ENCODE measurements at regions not wholly inside any gene's neighbourhood (a gene's known extent, or its start where the extent isn't known, plus 50 kb on each side); places are given as distances from the start of the nearest gene placed in this dataset.
"Not testable (repeated sequence)": the region's sequence is repeated elsewhere in the genome, so short reads cannot be mapped to it uniquely, and the experiment has no call there.

GRCh38 chr3:117856354-117856753 lies 1146.8 kb downstream of the TUSC7 start:
- intact Hi-C loops (cut with DNase I; ENCODE audit: low total_unique reads), result no loop called here
- TF ChIP-seq POLR2A (IDR thresholded peaks at IDR 0.05), result no peak
- TF ChIP-seq, protein P1, sequence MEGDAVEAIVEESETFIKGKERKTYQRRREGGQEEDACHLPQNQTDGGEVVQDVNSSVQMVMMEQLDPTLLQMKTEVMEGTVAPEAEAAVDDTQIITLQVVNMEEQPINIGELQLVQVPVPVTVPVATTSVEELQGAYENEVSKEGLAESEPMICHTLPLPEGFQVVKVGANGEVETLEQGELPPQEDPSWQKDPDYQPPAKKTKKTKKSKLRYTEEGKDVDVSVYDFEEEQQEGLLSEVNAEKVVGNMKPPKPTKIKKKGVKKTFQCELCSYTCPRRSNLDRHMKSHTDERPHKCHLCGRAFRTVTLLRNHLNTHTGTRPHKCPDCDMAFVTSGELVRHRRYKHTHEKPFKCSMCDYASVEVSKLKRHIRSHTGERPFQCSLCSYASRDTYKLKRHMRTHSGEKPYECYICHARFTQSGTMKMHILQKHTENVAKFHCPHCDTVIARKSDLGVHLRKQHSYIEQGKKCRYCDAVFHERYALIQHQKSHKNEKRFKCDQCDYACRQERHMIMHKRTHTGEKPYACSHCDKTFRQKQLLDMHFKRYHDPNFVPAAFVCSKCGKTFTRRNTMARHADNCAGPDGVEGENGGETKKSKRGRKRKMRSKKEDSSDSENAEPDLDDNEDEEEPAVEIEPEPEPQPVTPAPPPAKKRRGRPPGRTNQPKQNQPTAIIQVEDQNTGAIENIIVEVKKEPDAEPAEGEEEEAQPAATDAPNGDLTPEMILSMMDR (IDR thresholded peaks at IDR 0.05), result no peak
- 81 to 96% methylated on average over 1 of the region's 1 CpG for WGBS, 2 donors
- H3K4me3 ChIP-seq (ENCODE audit: low read depth, poor library complexity, severe bottlenecking), result no peak overlapping the region
- DNase-seq (ENCODE audit: low spot score in 2 of 2), result no peak

DNA sequence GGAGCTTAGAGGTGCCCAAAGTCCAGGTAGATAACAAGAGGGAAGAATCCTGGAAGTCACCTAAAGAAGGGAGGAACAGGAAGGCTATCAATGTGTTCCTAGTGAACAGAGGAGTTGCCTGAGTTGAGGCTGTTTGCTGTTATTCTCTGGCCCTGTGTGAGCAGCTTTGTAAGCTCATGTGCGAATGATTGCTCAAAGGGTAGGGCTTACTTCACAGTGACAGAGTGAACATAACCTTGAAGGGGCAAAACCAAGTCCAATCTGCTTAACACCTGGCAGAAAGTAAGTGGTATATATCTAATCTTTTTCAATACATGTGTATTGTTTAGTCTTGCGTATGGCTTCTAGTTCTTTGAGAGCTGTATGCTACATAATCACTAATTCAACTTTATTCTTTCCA lies 1153.6 kb downstream of the TUSC7 start:
- intact Hi-C loops (cut with DNase I; ENCODE audit: low total_unique reads), result no loop called here
- WGBS, 2 donors, result 92 to 98% methylated on average over 2 of the region's 2 CpGs
- no peak for TF ChIP-seq POLR2A (IDR thresholded peaks at IDR 0.05)
- TF ChIP-seq, protein P1 (IDR thresholded peaks at IDR 0.05), result no peak
- no peak for DNase-seq (ENCODE audit: low spot score in 2 of 2)
- no peak overlapping the region for H3K4me3 ChIP-seq (ENCODE audit: low read depth, poor library complexity, severe bottlenecking)

GRCh38 chr3:117865338-117865737 lies 1155.8 kb downstream of the TUSC7 start:
- no peak for TF ChIP-seq POLR2A (IDR thresholded peaks at IDR 0.05)
- TF ChIP-seq, protein P1 (IDR thresholded peaks at IDR 0.05), result no peak
- intact Hi-C loops (cut with DNase I; ENCODE audit: low total_unique reads), result no loop called here
- no peak overlapping the region for H3K4me3 ChIP-seq (ENCODE audit: low read depth, poor library complexity, severe bottlenecking)
- 86 to 94% methylated on average over 4 of the region's 4 CpGs for WGBS, 2 donors
- DNase-seq (ENCODE audit: low spot score in 2 of 2), result no peak

GRCh38 chr3:117868766-117869165 lies 1159.2 kb downstream of the TUSC7 start:
- TF ChIP-seq, protein P1 (IDR thresholded peaks at IDR 0.05), result no peak
- no peak for TF ChIP-seq POLR2A (IDR thresholded peaks at IDR 0.05)
- H3K4me3 ChIP-seq (ENCODE audit: low read depth, poor library complexity, severe bottlenecking), result no peak overlapping the region
- 72 to 84% methylated on average over 2 of the region's 2 CpGs for WGBS, 2 donors
- no peak for DNase-seq (ENCODE audit: low spot score in 2 of 2)
- intact Hi-C loops (cut with DNase I; ENCODE audit: low total_unique reads), result no loop called here

GRCh38 chr3:117871934-117872333 lies 1162.4 kb downstream of the TUSC7 start:
- TF ChIP-seq, protein P1 (IDR thresholded peaks at IDR 0.05), result no peak
- no peak for TF ChIP-seq POLR2A (IDR thresholded peaks at IDR 0.05)
- 83% methylated on average over 2 of the region's 2 CpGs for WGBS, 2 donors
- intact Hi-C loops (cut with DNase I; ENCODE audit: low total_unique reads), result no loop called here
- no peak for DNase-seq (ENCODE audit: low spot score in 2 of 2)
- no peak overlapping the region for H3K4me3 ChIP-seq (ENCODE audit: low read depth, poor library complexity, severe bottlenecking)

- 89 to 93% methylated on average over 15 of the region's 15 CpGs for WGBS, 2 donors
- H3K4me3 ChIP-seq (ENCODE audit: low read depth, poor library complexity, severe bottlenecking); intact Hi-C loops (cut with DNase I; ENCODE audit: low total_unique reads); DNase-seq (ENCODE audit: low spot score in 2 of 2): not testable (repeated sequence)
Measured at GRCh38 chr3:117872594-117873248, 1161.9 kb downstream of the IGSF11 start.

Data from lower leg skin (tissue), 4 donors.